BJ (cell line): ENCODE measurements at regions not wholly inside any gene's neighbourhood (a gene's known extent, or its start where the extent isn't known, plus 50 kb on each side); places are given as distances from the start of the nearest gene placed in this dataset.

Experiments used
- CTCF ChIA-PET: fragments of 350-600 bp; formaldehyde crosslinking; extraction: SDS; loops from one replicate; lab custom pipeline; 2021; ENCODE audit warnings: antibody characterized with exemption, inconsistent platforms; lab: Yijun Ruan, JAX
- POLR2A ChIA-PET: fragments of 300-600 bp; sonication (Branson Sonifier 250); formaldehyde crosslinking; extraction: SDS; loops from one replicate; lab custom pipeline; 2021; ENCODE audit warnings: antibody characterized with exemption; lab: Charles Lee
- DNase-seq: peaks from one replicate; pipeline ENCODE4 v3.0.0-alpha.2; 2011; ENCODE audit warnings: low read depth
- H3K27me3 ChIP-seq: 2 replicates; pipeline ENCODE4 v1.6.0; 2011; ENCODE audit warnings: low read length; ENCODE audit not compliant: control insufficient read depth, insufficient read depth
- H3K36me3 ChIP-seq: 2 replicates; pipeline ENCODE4 v1.5.1; 2011; ENCODE audit warnings: low read length; ENCODE audit not compliant: control insufficient read depth, insufficient read depth
- H3K4me3 ChIP-seq: 2 replicates; pipeline ENCODE4 v1.5.1; 2011; ENCODE audit warnings: low read depth, mild to moderate bottlenecking, control low read depth, low read length
- TF ChIP-seq, protein P1 (sequence below): IDR thresholded peaks from 2 replicates; pipeline ENCODE4 v1.5.1; 2011; ENCODE audit warnings: low read depth, mild to moderate bottlenecking, control low read depth, inconsistent platforms, low read length, moderate library complexity; ENCODE audit not compliant: insufficient read depth

DNA sequence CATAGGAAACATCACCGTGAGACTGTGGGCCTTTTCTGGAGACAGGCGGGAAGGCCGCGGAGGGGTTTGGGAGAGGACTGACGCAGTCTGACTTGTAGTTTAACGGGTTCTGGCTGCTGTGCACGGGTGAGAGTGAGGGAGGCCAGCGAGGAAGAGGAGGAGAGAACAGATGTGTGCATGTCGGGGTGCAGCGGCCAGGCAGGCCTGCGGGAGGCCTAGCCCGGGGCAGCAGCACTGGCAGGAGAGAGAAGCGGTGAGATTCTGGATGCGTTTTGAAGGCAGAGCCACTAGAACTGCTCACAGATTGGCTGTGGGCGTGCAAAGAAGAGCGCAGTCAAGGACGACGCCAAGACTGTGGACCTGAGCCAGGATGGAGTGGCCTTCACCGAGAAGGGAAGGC, 53.9 kb downstream of the PTGR3 start:
- no peaks in the 10 kb centered on the region for H3K36me3 ChIP-seq
- CTCF ChIA-PET = no interaction called here
- DNase-seq = no peak
- no peak overlapping the region for H3K4me3 ChIP-seq
- POLR2A ChIA-PET = no interaction called here
- peaks cover 3% of the 10 kb centered on the region for H3K27me3 ChIP-seq
- TF ChIP-seq, protein P1, sequence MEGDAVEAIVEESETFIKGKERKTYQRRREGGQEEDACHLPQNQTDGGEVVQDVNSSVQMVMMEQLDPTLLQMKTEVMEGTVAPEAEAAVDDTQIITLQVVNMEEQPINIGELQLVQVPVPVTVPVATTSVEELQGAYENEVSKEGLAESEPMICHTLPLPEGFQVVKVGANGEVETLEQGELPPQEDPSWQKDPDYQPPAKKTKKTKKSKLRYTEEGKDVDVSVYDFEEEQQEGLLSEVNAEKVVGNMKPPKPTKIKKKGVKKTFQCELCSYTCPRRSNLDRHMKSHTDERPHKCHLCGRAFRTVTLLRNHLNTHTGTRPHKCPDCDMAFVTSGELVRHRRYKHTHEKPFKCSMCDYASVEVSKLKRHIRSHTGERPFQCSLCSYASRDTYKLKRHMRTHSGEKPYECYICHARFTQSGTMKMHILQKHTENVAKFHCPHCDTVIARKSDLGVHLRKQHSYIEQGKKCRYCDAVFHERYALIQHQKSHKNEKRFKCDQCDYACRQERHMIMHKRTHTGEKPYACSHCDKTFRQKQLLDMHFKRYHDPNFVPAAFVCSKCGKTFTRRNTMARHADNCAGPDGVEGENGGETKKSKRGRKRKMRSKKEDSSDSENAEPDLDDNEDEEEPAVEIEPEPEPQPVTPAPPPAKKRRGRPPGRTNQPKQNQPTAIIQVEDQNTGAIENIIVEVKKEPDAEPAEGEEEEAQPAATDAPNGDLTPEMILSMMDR = no peak

DNA sequence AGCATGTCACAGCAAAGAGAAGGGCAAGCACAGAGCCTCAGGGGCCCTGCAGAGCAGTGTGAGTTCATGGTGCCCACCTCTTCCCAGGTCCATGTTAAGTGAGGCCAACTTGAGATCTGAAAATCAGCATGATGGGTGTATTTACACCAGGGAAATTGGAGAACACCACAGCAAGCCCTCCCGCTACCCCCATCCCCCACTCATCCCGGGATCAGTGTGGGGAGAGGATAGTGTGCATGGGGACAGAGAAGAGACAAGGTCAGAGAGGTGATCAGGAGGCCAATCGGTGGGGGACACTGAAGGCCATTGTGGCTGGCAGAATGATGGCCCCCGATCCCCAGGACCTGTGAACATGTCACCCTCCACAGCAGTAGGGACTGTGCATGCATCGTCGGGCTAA, 54.7 kb downstream of the PTGR3 start:
- TF ChIP-seq, protein P1 = no peak
- no peak for DNase-seq
- ChIA-PET POLR2A (no interaction called here), CTCF (no interaction called here)
- Histone ChIP-seq H3K27me3 (no peaks in the 10 kb centered on the region; the same call in 1 of the 2 replicates), H3K36me3 (no peaks in the 10 kb centered on the region), H3K4me3 (no peak overlapping the region)

DNA sequence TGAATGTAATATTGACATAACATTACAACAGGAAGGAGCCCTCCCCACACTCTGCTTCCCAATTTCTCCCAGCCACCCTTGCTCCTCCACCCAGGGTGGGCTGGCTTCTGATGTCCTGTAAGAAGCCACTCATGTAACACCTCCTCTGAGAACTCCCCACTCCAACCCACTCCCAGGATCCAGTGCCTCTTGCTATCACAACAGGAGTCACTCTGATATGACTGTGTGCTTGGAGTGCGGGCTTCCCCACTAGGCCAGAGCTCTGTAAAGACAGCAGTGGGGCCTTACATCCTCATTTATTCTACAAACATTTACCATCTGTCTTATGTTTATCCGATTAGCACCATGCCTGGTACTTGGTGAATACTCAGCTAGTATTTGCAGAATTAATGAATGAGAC, 65.1 kb downstream of the PTGR3 start:
- Histone ChIP-seq H3K36me3 (no peaks in the 10 kb centered on the region), H3K27me3 (peaks cover 3% of the 10 kb centered on the region; the same call in 1 of the 2 replicates), H3K4me3 (no peak overlapping the region)
- TF ChIP-seq, protein P1 = no peak
- no peak for DNase-seq
- CTCF ChIA-PET = interaction anchor here (0.6 to 1.4 kb wide), 2 partner anchors 21 to 536 kb away, joined by 3 to 4 read pairs; no protein-coding TSS in a partner anchor
- POLR2A ChIA-PET = no interaction called here

DNA sequence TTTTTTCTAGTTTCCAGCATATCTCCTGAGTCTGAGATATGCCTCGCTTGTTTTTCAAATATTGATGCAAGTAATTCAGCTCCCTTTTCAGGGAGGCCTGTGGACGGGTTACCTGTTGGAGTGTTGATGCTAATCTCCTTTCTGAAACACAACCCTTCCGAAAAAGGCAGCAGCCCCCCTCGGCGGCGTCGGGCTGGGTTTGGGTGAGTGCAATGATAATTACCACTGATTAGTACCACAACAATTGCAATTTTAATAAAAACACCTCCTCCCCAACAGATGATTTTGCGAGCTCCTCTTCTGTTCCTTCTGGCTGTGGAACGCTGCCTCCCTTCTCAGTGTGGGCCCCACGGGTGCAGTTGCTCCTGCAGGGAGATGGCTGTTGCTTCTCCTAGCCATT, 66.3 kb downstream of the PTGR3 start:
- POLR2A ChIA-PET = no interaction called here
- Histone ChIP-seq H3K4me3 (no peak overlapping the region), H3K36me3 (no peaks in the 10 kb centered on the region), H3K27me3 (peaks cover 3% of the 10 kb centered on the region; the same call in 1 of the 2 replicates)
- CTCF ChIA-PET = interaction anchor here (1.4 to 1.7 kb wide), 2 partner anchors 10 to 23 kb away, joined by 4 to 8 read pairs; no protein-coding TSS in a partner anchor
- no peak for DNase-seq
- TF ChIP-seq, protein P1 = no peak

DNA sequence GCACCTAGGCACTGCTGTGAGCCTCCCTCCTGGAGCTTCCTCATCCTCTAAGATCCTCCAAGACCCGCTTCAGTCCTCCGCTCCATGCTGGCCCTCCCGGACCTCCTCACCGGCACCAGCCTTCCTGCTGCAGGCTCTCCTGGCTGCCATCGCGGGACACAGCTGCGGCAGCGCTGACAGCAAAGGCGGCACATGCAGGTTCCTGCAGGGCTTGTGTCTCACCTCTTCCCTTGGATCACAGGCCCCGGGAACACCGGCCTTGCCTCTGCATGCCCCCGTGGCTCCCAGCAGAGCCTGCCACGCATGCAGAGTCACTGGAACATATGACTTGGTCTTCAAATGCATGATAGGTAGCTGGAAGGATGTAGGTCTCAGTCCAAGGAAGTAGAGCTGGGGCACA, 67.2 kb downstream of the PTGR3 start:
- POLR2A ChIA-PET = no interaction called here

More for the DNA sequence above, 67.2 kb downstream of the PTGR3 start:
- CTCF ChIA-PET = interaction anchor here (1.7 kb wide), 1 partner anchor 9 kb away, joined by 8 read pairs; no protein-coding TSS in a partner anchor
- no peak overlapping the region for H3K4me3 ChIP-seq
- DNase-seq = no peak
- TF ChIP-seq, protein P1 = no peak
- no peaks in the 10 kb centered on the region for H3K36me3 ChIP-seq
- H3K27me3 ChIP-seq = peaks cover 3% of the 10 kb centered on the region; the same call in 1 of the 2 replicates
